ENCODE measurements at regions not wholly inside any gene's neighbourhood (a gene's known extent, or its start where the extent isn't known, plus 50 kb on each side); places are given as distances from the start of the nearest gene placed in this dataset.
"Not testable (repeated sequence)": the region's sequence is repeated elsewhere in the genome, so short reads cannot be mapped to it uniquely, and the experiment has no call there.

DNA sequence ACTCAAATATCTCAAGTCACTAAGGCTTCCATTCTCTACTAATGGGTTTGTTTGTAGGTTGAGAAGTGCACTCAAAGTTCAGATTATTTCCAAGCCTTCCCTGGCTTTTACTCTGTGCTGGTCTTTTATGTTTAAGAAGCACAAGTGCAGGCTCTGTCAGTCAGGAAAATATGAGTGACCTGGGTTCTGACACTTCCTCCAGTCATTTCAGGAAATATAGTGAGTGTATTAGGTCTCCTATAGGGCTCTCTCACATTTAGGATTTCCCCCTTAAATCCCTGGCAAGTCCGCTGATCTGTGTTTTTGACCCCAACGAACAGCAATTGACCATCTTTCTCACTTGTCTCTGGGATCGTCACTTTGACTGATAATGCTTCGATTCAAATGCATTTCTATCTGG, 210.2 kb downstream of the ARPP21 start:
- no peak for DNase-seq (ENCODE audit: extremely low read depth, low read depth, low spot score)

- no peak for DNase-seq (ENCODE audit: extremely low read depth, low read depth, low spot score)
Measured at GRCh38 chr3:35849963-35850362, 210.6 kb downstream of the ARPP21 start.

DNA sequence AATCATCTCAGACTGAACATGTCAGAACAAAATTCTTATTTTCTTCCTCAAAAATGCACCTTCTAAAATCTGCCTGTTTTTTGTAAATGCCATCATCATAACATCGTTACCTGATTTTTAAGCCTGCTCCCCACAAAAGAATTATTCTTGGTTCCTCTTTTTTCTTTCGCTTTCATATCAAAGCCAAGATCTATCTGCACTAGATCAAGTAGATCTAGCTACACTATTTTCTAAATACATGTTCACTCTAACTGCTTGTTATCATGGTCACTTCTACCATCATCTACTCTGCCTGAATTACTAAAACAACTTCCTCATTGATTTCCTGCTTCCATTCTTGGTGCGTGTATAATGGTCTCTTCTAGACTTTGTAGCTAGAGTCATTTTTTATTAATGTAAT, 217.7 kb downstream of the ARPP21 start:
- DNase-seq (ENCODE audit: extremely low read depth, low read depth, low spot score) = no peak

DNA sequence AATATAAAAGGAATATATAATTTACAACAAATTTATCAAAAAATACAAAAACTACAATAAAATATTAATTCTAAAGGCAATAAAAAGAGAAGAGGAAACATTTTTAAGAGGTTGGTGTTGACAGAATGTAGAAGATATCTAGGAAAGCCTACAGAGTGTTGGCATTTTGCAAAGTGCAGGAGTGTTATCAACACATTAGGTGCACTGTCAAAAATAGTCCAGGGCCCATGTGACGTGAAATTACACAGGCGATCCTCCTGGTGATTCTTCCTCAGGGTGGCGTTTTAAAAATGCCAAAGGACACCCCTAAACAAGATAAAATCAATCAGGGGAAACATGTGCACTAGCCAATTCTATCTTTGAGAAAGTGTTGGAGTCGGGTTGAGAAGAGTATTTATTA, 222.7 kb downstream of the ARPP21 start:
- DNase-seq (ENCODE audit: extremely low read depth, low read depth, low spot score) = no peak

DNA sequence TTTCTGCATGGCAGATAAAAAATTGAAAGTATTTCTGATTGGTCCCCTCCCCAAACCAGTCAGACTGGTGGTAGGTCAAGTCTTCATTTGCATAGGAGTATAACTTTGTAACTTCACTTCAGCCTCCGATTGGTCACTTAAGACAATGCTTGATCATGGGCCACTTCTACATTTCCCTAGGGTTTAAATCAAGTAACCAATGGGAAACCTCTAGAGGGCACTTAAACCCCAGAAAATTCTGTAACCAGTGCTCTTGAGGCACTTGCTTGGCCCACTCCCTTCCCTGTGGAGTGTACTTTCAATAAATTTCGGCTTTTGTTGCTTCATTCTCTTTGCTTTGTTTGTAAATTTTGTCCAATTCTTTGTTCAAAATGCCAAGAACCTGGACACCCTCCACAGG, 225.5 kb downstream of the ARPP21 start:
- DNase-seq (ENCODE audit: extremely low read depth, low read depth, low spot score) = no peak

DNA sequence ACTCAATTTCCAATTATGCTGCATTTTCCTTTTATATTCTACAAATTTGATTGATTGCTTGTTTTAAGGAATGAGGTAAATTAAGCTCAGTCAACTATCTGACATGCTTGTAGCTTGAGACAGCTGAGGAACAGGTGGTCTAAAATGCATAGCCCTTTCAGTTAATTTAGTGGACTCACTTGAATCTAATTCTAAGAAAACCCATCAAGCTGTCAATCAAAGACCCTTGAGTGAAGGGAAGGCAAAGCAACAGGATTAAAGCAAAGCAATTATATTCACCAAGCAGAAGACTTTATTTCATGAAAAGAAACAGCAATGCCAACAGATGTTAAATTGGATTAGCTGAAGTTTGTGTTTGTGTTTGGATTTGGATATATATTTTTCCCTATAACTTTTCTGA, 228.5 kb downstream of the ARPP21 start:
- DNase-seq (ENCODE audit: extremely low read depth, low read depth, low spot score) = no peak

GRCh38 chr3:35871009-35871408, 231.7 kb downstream of the ARPP21 start:
- DNase-seq (ENCODE audit: extremely low read depth, low read depth, low spot score) = no peak

DNA sequence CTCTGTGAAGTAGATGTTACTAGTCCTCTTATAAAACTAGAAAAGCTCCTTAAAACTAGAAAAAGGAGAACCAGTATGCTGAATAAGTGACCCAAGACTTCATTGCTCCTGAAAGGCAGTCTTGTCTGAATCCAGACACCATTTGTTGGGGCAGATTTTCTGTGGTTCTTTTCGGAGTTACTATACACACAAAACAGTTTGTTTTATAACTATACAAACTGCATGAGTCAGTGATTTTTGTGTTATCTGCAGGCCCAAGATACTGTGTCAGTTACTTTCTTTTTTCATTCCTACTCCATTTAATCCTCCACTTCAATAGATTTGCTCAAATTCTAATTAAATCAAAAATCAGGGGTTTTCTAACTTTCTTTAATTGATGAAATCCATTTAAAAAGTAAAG, 244.6 kb downstream of the ARPP21 start:
- no peak for DNase-seq (ENCODE audit: extremely low read depth, low read depth, low spot score)

GRCh38 chr3:35894735-35895134, 255.4 kb downstream of the ARPP21 start:
- DNase-seq (ENCODE audit: extremely low read depth, low read depth, low spot score) = no peak

- DNase-seq (ENCODE audit: extremely low read depth, low read depth, low spot score) = no peak
Measured at GRCh38 chr3:35899245-35899644, 259.9 kb downstream of the ARPP21 start.

GRCh38 chr3:35900079-35900478, 260.8 kb downstream of the ARPP21 start:
- DNase-seq (ENCODE audit: extremely low read depth, low read depth, low spot score) = no peak

DNA sequence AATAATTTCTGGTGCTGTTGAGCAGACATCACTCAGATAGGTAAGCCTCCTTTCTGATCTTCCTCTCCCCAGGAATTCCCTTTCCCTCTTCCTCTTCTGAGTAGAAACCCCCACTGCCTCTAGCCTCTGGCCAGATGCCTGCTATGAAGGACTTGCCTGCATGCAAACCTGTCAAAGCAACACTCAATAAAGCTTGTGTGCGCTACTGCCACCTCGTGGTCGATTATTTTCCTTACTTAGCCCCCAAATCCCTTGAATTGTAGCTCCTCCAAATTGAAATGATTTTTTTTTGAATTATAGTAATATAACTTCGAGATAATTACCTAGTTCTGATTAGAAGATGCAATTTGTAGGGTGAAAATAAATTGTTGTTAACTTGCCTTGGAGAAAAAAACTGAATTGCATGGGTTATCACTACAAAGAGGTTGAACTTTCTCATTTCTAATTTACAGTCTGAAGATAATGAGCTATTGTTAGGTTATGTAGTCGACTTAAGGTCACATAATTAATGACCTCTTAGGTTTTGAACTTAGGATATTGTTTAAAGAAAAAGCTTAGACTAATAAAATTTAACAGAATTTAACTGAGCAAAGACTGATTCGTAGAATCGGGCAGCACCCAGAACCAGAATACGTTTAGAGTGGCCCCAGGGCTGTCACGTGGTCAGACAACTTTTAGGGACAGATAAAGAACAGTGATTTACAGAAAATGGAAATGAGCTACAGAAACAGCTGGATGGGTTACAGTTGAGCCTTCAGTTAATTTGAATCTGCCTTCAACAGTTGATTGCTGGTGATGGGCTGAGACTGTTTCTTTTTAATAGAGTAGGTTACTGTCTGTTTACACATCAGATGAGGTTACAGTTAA, 269.3 kb downstream of the ARPP21 start:
- peak; percentile 85 for DNase-seq (ENCODE audit: extremely low read depth, low read depth, low spot score)

GRCh38 chr3:35919160-35919559, 279.8 kb downstream of the ARPP21 start:
- DNase-seq (ENCODE audit: extremely low read depth, low read depth, low spot score) = no peak

GRCh38 chr3:35921718-35922117, 282.4 kb downstream of the ARPP21 start:
- DNase-seq (ENCODE audit: extremely low read depth, low read depth, low spot score) = no peak

GRCh38 chr3:35924070-35924469, 284.7 kb downstream of the ARPP21 start:
- not testable (repeated sequence) for DNase-seq (ENCODE audit: extremely low read depth, low read depth, low spot score)

GRCh38 chr3:35927441-35927840, 288.1 kb downstream of the ARPP21 start:
- DNase-seq (ENCODE audit: extremely low read depth, low read depth, low spot score) = no peak

- no peak for DNase-seq (ENCODE audit: extremely low read depth, low read depth, low spot score)
Measured at GRCh38 chr3:35929158-35929557, 289.8 kb downstream of the ARPP21 start.

DNA sequence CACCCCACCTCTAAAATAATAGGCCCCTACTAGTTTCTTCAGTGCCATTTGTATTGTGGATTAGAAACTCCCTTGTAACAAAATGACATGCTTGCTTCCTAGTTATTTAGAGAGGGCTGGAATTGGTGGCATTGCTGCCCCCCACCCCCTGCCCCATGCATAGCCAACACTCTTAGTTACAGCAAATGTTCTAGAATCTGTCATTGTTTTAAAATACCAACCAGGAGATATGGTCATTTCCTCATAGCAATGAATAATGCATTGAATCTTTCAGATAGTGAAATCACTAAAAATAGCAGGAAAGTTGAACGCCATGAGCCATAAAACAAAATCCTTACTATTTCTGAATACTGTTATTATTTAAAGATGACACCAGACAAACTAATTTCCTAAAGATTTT, 292.5 kb downstream of the ARPP21 start:
- no peak for DNase-seq (ENCODE audit: extremely low read depth, low read depth, low spot score)

DNA sequence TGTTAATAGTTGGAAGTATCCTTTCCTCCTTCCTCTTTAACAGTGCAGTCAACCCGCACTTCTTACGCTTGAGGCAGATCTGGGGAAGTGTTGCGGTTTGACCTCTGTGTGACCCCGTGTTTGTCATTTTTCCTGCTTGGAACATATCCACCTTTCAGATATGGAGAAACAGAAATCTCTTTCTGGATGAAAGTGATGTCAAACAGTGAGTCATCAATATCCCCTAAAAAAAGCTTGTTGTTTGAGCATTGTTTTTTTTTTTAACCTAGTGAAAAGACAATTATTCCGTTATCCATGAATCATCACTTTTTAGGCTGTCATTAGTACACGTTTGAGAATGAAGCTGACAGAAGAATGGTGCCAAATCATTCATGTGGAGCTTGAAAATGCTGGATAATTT, 293.7 kb downstream of the ARPP21 start:
- peak; percentile 99 for DNase-seq (ENCODE audit: extremely low read depth, low read depth, low spot score)

GRCh38 chr3:35936571-35936970, 297.2 kb downstream of the ARPP21 start:
- no peak for DNase-seq (ENCODE audit: extremely low read depth, low read depth, low spot score)

GRCh38 chr3:35944926-35945710, 305.8 kb downstream of the ARPP21 start:
- DNase-seq (ENCODE audit: extremely low read depth, low read depth, low spot score) = no peak
